Astrocyte (in vitro differentiated cells and primary cell): ENCODE measurements at regions not wholly inside any gene's neighbourhood (a gene's known extent, or its start where the extent isn't known, plus 50 kb on each side); places are given as distances from the start of the nearest gene placed in this dataset.

Source experiments
- DNase-seq: peaks from one replicate; pipeline ENCODE4 v3.0.0-alpha.2; 2010; ENCODE audit warnings: low read depth
- FAIRE-seq: peaks from 2 replicates; lab custom pipeline; 2011; peaks lifted over from hg19 to GRCh38; lab: Jason Lieb, UNC
- H2AFZ ChIP-seq: 2 replicates; pipeline ENCODE4 v1.6.0; 2012; ENCODE audit warnings: low read depth, low read length, inconsistent platforms
- H3K27ac ChIP-seq: 2 replicates; pipeline ENCODE4 v1.5.1; 2011; ENCODE audit warnings: low read depth, low read length, inconsistent platforms
- H3K27me3 ChIP-seq: 2 replicates; pipeline ENCODE4 v1.6.0; 2011; ENCODE audit warnings: low read length, inconsistent platforms; ENCODE audit not compliant: insufficient read depth
- H3K36me3 ChIP-seq: 2 replicates; pipeline ENCODE4 v1.5.1; 2011; ENCODE audit warnings: low read length, inconsistent platforms; ENCODE audit not compliant: insufficient read depth
- H3K4me1 ChIP-seq: 2 replicates; pipeline ENCODE4 v1.5.1; 2011; ENCODE audit warnings: low read length, inconsistent platforms; ENCODE audit not compliant: insufficient read depth
- H3K4me2 ChIP-seq: 2 replicates; pipeline ENCODE4 v1.6.0; 2012; ENCODE audit warnings: low read length, inconsistent platforms
- H3K4me3 ChIP-seq: 2 replicates; pipeline ENCODE4 v1.5.1; 2011; ENCODE audit warnings: low read depth, mild to moderate bottlenecking, low read length, inconsistent platforms; ENCODE audit not compliant: insufficient read depth
- H3K79me2 ChIP-seq: 2 replicates; pipeline ENCODE4 v1.6.0; 2012; ENCODE audit warnings: mild to moderate bottlenecking, low read length, inconsistent platforms; ENCODE audit not compliant: insufficient read depth
- H3K9ac ChIP-seq: 2 replicates; pipeline ENCODE4 v1.6.0; 2012; ENCODE audit warnings: mild to moderate bottlenecking, low read length, inconsistent platforms
- H3K9me3 ChIP-seq: 2 replicates; pipeline ENCODE4 v1.5.1; 2012; ENCODE audit warnings: low read depth, mild to moderate bottlenecking, low read length, inconsistent platforms; ENCODE audit not compliant: insufficient read depth
- H4K20me1 ChIP-seq: 2 replicates; pipeline ENCODE4 v1.6.0; 2012; ENCODE audit warnings: low read length, inconsistent platforms; ENCODE audit not compliant: insufficient read depth
- H3K27ac Mint-ChIP-seq: one replicate; pipeline ENCODE4 v1.8.0; 2021; ENCODE audit warnings: mild to moderate bottlenecking, mixed read lengths; ENCODE audit not compliant: unreplicated experiment
- H3K27me3 Mint-ChIP-seq: one replicate; pipeline ENCODE4 v1.8.0; 2021; ENCODE audit warnings: low read depth, mixed read lengths; ENCODE audit not compliant: unreplicated experiment
- H3K36me3 Mint-ChIP-seq: one replicate; pipeline ENCODE4 v1.8.0; 2021; ENCODE audit warnings: low read depth, mixed read lengths; ENCODE audit not compliant: unreplicated experiment
- H3K4me1 Mint-ChIP-seq: one replicate; pipeline ENCODE4 v1.8.0; 2021; ENCODE audit warnings: low read depth, mixed read lengths; ENCODE audit not compliant: unreplicated experiment
- H3K4me3 Mint-ChIP-seq: one replicate; pipeline ENCODE4 v1.8.0; 2021; ENCODE audit warnings: mild to moderate bottlenecking, moderate library complexity, mixed read lengths; ENCODE audit not compliant: unreplicated experiment
- H3K9me3 Mint-ChIP-seq: one replicate; pipeline ENCODE4 v1.8.0; 2021; ENCODE audit warnings: mild to moderate bottlenecking, mixed read lengths; ENCODE audit not compliant: unreplicated experiment
- EZH2 ChIP-seq: IDR thresholded peaks from 2 replicates; pipeline ENCODE4 v1.6.1; 2012; ENCODE audit warnings: mild to moderate bottlenecking, low read length, inconsistent platforms; ENCODE audit not compliant: insufficient read depth
- TF ChIP-seq, protein P1 (sequence below): IDR thresholded peaks from 2 replicates; pipeline ENCODE4 v1.5.1; 2011; ENCODE audit warnings: low read depth, mild to moderate bottlenecking, inconsistent platforms, low read length, moderate library complexity; ENCODE audit not compliant: insufficient read depth

GRCh38 chr17:77798481-77798880 lies 160.0 kb upstream of the TNRC6C start:
- no peaks in the 10 kb centered on the region for H3K9me3 Mint-ChIP-seq
- no peak overlapping the region for H3K27ac Mint-ChIP-seq
- H3K4me3 ChIP-seq, result no peak overlapping the region
- no peaks in the 10 kb centered on the region for H3K79me2 ChIP-seq
- no peaks in the 10 kb centered on the region for H3K36me3 ChIP-seq
- no peak overlapping the region for H3K9ac ChIP-seq
- H4K20me1 ChIP-seq, result no peaks in the 10 kb centered on the region
- no peaks in the 10 kb centered on the region for H3K9me3 ChIP-seq
- no peaks in the 10 kb centered on the region for H3K36me3 Mint-ChIP-seq
- no peak overlapping the region for H2AFZ ChIP-seq
- H3K27ac ChIP-seq, result no peak overlapping the region
- no peak for TF ChIP-seq EZH2
- TF ChIP-seq, protein P1, sequence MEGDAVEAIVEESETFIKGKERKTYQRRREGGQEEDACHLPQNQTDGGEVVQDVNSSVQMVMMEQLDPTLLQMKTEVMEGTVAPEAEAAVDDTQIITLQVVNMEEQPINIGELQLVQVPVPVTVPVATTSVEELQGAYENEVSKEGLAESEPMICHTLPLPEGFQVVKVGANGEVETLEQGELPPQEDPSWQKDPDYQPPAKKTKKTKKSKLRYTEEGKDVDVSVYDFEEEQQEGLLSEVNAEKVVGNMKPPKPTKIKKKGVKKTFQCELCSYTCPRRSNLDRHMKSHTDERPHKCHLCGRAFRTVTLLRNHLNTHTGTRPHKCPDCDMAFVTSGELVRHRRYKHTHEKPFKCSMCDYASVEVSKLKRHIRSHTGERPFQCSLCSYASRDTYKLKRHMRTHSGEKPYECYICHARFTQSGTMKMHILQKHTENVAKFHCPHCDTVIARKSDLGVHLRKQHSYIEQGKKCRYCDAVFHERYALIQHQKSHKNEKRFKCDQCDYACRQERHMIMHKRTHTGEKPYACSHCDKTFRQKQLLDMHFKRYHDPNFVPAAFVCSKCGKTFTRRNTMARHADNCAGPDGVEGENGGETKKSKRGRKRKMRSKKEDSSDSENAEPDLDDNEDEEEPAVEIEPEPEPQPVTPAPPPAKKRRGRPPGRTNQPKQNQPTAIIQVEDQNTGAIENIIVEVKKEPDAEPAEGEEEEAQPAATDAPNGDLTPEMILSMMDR, result no peak
- H3K27me3 Mint-ChIP-seq, result peaks cover 72% of the 10 kb centered on the region
- H3K4me2 ChIP-seq, result no peak overlapping the region
- no peak for DNase-seq
- FAIRE-seq, result no peak
- H3K4me1 ChIP-seq, result no peaks in the 10 kb centered on the region
- peaks cover 29% of the 10 kb centered on the region for H3K27me3 ChIP-seq
- no peaks in the 10 kb centered on the region for H3K4me1 Mint-ChIP-seq
- H3K4me3 Mint-ChIP-seq, result no peak overlapping the region

DNA sequence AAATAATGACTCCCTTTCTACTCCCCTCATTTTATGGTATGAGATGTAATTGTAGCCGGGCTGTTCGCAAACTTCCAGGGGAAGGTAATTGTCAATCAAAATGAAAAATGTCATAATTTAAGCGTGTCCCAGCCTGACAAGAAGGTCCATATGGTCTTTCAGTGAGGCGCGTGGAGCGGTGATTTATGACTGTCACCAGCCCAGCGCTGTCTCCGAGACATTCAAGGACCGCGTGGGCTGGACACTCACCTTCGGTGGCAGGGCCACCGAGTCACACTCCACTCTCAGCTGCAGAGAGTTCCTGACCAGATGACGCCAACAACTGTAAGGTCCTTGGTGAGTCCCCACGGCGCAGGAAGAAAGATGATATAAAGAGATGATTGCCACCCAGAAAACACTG lies 157.7 kb upstream of the TNRC6C start:
- no peaks in the 10 kb centered on the region for H3K79me2 ChIP-seq
- H3K36me3 Mint-ChIP-seq, result no peaks in the 10 kb centered on the region
- H3K9me3 ChIP-seq, result no peaks in the 10 kb centered on the region
- no peaks in the 10 kb centered on the region for H3K9me3 Mint-ChIP-seq
- H3K27ac Mint-ChIP-seq, result peak overlapping the region; percentile 64
- H3K27ac ChIP-seq, result no peak overlapping the region
- H3K4me3 Mint-ChIP-seq, result no peak overlapping the region
- H3K9ac ChIP-seq, result no peak overlapping the region
- no peak for DNase-seq
- H3K36me3 ChIP-seq, result no peaks in the 10 kb centered on the region
- peaks cover 73% of the 10 kb centered on the region for H3K27me3 Mint-ChIP-seq
- no peak for TF ChIP-seq EZH2
- TF ChIP-seq, protein P1, result no peak
- H3K4me1 Mint-ChIP-seq, result no peaks in the 10 kb centered on the region
- no peak overlapping the region for H3K4me3 ChIP-seq
- no peak overlapping the region for H3K4me2 ChIP-seq
- no peak for FAIRE-seq
- peaks cover 38% of the 10 kb centered on the region for H3K27me3 ChIP-seq
- H3K4me1 ChIP-seq, result no peaks in the 10 kb centered on the region
- no peak overlapping the region for H2AFZ ChIP-seq
- no peaks in the 10 kb centered on the region for H4K20me1 ChIP-seq

GRCh38 chr17:77801545-77802332 lies 156.8 kb upstream of the TNRC6C start:
- Histone ChIP-seq H3K27ac (no peak overlapping the region), H3K36me3 (no peaks in the 10 kb centered on the region), H3K4me3 (no peak overlapping the region), H3K9me3 (no peaks in the 10 kb centered on the region), H3K4me2 (no peak overlapping the region), H2AFZ (no peak overlapping the region), H3K79me2 (no peaks in the 10 kb centered on the region), H4K20me1 (no peaks in the 10 kb centered on the region), H3K4me1 (no peaks in the 10 kb centered on the region), H3K9ac (no peak overlapping the region), H3K27me3 (peaks cover 38% of the 10 kb centered on the region)
- no peak for TF ChIP-seq EZH2
- TF ChIP-seq, protein P1, result no peak
- no peak overlapping the region for H3K27ac Mint-ChIP-seq
- FAIRE-seq (no peak), DNase-seq (no peak)
- H3K9me3 Mint-ChIP-seq, result no peaks in the 10 kb centered on the region
- no peaks in the 10 kb centered on the region for H3K4me1 Mint-ChIP-seq
- H3K4me3 Mint-ChIP-seq, result no peak overlapping the region
- peaks cover 73% of the 10 kb centered on the region for H3K27me3 Mint-ChIP-seq
- H3K36me3 Mint-ChIP-seq, result no peaks in the 10 kb centered on the region
